PC-3 (cell line): ENCODE measurements at regions not wholly inside any gene's neighbourhood (a gene's known extent, or its start where the extent isn't known, plus 50 kb on each side); places are given as distances from the start of the nearest gene placed in this dataset.

Source experiments
- ATAC-seq: fragments of 200-7000 bp; cut with Tn5 transposase; 2 replicates; pipeline ENCODE4 v1.9.1; 2020; ENCODE audit warnings: mild to moderate bottlenecking, moderate library complexity
- BruUV-seq: library from RNA; stranded (reverse); fragments of 400-500 nt; replicated peaks from 2 replicates; lab custom pipeline; 2021; lab: Mats Ljungman, UMichigan
- CTCF ChIA-PET: fragments of 300-600 bp; sonication (Branson Sonifier 250); formaldehyde crosslinking; loops from one replicate; lab custom pipeline; 2022; ENCODE audit warnings: antibody characterized with exemption; lab: Charles Lee
- POLR2A ChIA-PET: fragments of 300-600 bp; sonication (Branson Sonifier 250); formaldehyde crosslinking; loops from one replicate; lab custom pipeline; 2022; ENCODE audit warnings: antibody characterized with exemption; ENCODE audit not compliant: unreplicated experiment; lab: Charles Lee
- DNase-seq: peaks from one replicate; pipeline ENCODE4 v3.0.0-alpha.2; 2015
- H2AFZ ChIP-seq: fragments of 300-600 bp; sonication (generic); 2 replicates; pipeline ENCODE4 v1.6.0; 2016; ENCODE audit warnings: antibody characterized with exemption, low read length
- H3F3A ChIP-seq: fragments of 300-600 bp; sonication (generic); one replicate; pipeline ENCODE4 v1.6.0; 2017; ENCODE audit warnings: antibody characterized with exemption, low read length, control low read depth, mild to moderate bottlenecking; ENCODE audit not compliant: unreplicated experiment
- H3K27ac ChIP-seq: fragments of 300-600 bp; sonication (generic); 2 replicates; pipeline ENCODE4 v1.5.1; 2016; ENCODE audit warnings: mild to moderate bottlenecking, low read length
- H3K27me3 ChIP-seq: fragments of 300-600 bp; sonication (generic); 2 replicates; pipeline ENCODE4 v1.6.1; 2016; ENCODE audit warnings: low read length, mixed read lengths
- H3K36me3 ChIP-seq: fragments of 300-600 bp; sonication (generic); 2 replicates; pipeline ENCODE4 v1.6.1; 2016; ENCODE audit warnings: low read depth, mixed run types, low read length, mixed read lengths
- H3K4me1 ChIP-seq: fragments of 300-600 bp; sonication (generic); 2 replicates; pipeline ENCODE4 v1.5.1; 2016; ENCODE audit warnings: low read length; ENCODE audit not compliant: insufficient read depth
- H3K4me2 ChIP-seq: fragments of 300-600 bp; sonication (generic); 2 replicates; pipeline ENCODE4 v1.6.0; 2016; ENCODE audit warnings: low read length
- H3K4me3 ChIP-seq: fragments of 300-600 bp; sonication (generic); 2 replicates; pipeline ENCODE4 v1.5.1; 2016; ENCODE audit warnings: mild to moderate bottlenecking, low read length, mixed read lengths
- H3K79me2 ChIP-seq: fragments of 300-600 bp; sonication (generic); 2 replicates; pipeline ENCODE4 v1.6.1; 2017; ENCODE audit warnings: low read length, mixed read lengths
- H3K9ac ChIP-seq: fragments of 300-600 bp; sonication (generic); 2 replicates; pipeline ENCODE4 v1.6.0; 2016; ENCODE audit warnings: mild to moderate bottlenecking, low read length
- H3K9me2 ChIP-seq: fragments of 300-600 bp; sonication (generic); replicated peaks from 2 replicates; pipeline ENCODE4 v1.6.1; 2016; ENCODE audit warnings: mixed run types, low read length, mixed read lengths
- H3K9me3 ChIP-seq: fragments of 300-600 bp; sonication (generic); 2 replicates; pipeline ENCODE4 v1.6.1; 2016; ENCODE audit warnings: low read length, mixed read lengths
- H4K20me1 ChIP-seq: fragments of 300-600 bp; sonication (generic); 2 replicates; pipeline ENCODE4 v1.6.1; 2016; ENCODE audit warnings: low read length, mixed read lengths
- EZH2 ChIP-seq: fragments of 300-600 bp; sonication (generic); IDR thresholded peaks from one replicate; pipeline ENCODE4 v1.6.1; 2017; ENCODE audit warnings: antibody characterized with exemption, mild to moderate bottlenecking, low read length; ENCODE audit not compliant: unreplicated experiment
- EZH2phosphoT487 ChIP-seq: fragments of 300-600 bp; sonication (generic); IDR thresholded peaks from 2 replicates; pipeline ENCODE4 v1.6.1; 2018; ENCODE audit warnings: mild to moderate bottlenecking, antibody characterized with exemption, low read length, borderline replicate concordance
- intact Hi-C: fragments of 100-400 bp; cut with micrococcal nuclease; formaldehyde crosslinking; loops from 2 replicates; pipeline ENCODE4 v1.9.0; 2023
- TF ChIP-seq, protein P1 (sequence below): fragments of 300-600 bp; sonication (generic); conservative IDR thresholded peaks from 2 replicates; pipeline ENCODE4 v1.5.1; 2017; ENCODE audit warnings: antibody characterized with exemption, low read depth, mild to moderate bottlenecking, low read length

DNA sequence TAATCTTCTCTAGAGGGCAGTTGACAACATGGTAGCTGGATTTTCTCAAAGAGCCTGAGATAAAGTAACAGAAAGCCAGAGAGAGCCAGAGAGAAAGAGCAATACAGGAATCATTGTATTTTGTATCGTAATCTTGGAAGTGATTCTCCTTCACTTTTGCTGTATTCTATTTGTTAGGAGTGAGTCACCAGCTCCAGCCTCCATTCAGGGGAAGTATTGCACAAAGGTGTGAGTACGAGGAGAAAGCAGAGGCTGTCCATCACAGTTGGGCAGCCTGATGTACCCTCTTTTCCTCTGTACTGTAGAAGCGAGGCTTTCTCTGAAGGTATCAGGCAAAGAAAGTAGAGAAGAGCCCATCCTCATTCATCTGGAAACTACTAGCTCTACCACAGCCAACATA is 176.8 kb downstream of the KCNS3 start:
- H4K20me1 ChIP-seq: no peaks in the 10 kb centered on the region
- H3K9me3 ChIP-seq: no peaks in the 10 kb centered on the region
- no TSS peak for BruUV-seq
- DNase-seq (peak; percentile 13), ATAC-seq (no peak)
- H3K4me1 ChIP-seq: peaks cover 13% of the 10 kb centered on the region
- no peaks in the 10 kb centered on the region for H3K36me3 ChIP-seq
- intact Hi-C loops: no loop called here
- H3K9me2 ChIP-seq: no peaks in the 10 kb centered on the region
- 0 out of 2 replicates have a peak overlapping the region, but pooled peaks have one; percentile 32 for H2AFZ ChIP-seq
- no peaks in the 10 kb centered on the region for H3K27me3 ChIP-seq
- H3K27ac ChIP-seq: no peak overlapping the region
- no peak overlapping the region for H3K9ac ChIP-seq
- POLR2A ChIA-PET: no interaction called here
- CTCF ChIA-PET: no interaction called here
- no peaks in the 10 kb centered on the region for H3K79me2 ChIP-seq
- no peak overlapping the region for H3K4me3 ChIP-seq
- TF ChIP-seq EZH2 (no peak), EZH2phosphoT487 (no peak)
- TF ChIP-seq, protein P1, sequence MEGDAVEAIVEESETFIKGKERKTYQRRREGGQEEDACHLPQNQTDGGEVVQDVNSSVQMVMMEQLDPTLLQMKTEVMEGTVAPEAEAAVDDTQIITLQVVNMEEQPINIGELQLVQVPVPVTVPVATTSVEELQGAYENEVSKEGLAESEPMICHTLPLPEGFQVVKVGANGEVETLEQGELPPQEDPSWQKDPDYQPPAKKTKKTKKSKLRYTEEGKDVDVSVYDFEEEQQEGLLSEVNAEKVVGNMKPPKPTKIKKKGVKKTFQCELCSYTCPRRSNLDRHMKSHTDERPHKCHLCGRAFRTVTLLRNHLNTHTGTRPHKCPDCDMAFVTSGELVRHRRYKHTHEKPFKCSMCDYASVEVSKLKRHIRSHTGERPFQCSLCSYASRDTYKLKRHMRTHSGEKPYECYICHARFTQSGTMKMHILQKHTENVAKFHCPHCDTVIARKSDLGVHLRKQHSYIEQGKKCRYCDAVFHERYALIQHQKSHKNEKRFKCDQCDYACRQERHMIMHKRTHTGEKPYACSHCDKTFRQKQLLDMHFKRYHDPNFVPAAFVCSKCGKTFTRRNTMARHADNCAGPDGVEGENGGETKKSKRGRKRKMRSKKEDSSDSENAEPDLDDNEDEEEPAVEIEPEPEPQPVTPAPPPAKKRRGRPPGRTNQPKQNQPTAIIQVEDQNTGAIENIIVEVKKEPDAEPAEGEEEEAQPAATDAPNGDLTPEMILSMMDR: no peak
- H3K4me2 ChIP-seq: peak overlapping the region; percentile 32; the same call in 1 of the 2 replicates
- no peaks in the 10 kb centered on the region for H3F3A ChIP-seq

DNA sequence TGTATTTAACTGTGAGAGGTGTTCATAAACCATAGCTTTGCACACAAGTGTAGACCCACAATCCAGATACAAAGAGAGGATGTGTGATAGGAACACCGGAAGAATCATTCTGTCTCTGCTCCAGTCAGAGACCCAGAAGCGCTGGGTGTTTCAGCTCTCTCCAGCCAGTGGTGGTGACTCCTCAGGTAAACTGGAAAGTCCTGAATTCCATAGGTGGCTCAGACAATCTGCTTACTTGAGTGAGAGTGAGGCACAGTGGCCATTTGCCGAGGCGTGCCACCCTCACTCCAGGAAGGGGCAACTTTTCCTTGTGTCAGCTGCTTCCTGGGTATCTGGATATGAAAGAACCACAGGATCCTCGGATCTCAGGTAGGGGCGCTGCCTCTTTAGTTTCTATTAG is 171.5 kb downstream of the KCNS3 start:
- Histone ChIP-seq H3K27ac (no peak overlapping the region), H3K4me2 (no peak overlapping the region; the same call in 1 of the 2 replicates), H3F3A (peaks cover 4% of the 10 kb centered on the region), H3K4me1 (peaks cover 39% of the 10 kb centered on the region), H3K9me3 (no peaks in the 10 kb centered on the region), H3K36me3 (no peaks in the 10 kb centered on the region), H2AFZ (no peak overlapping the region), H3K9me2 (no peaks in the 10 kb centered on the region), H4K20me1 (no peaks in the 10 kb centered on the region), H3K4me3 (no peak overlapping the region), H3K27me3 (no peaks in the 10 kb centered on the region), H3K9ac (no peak overlapping the region), H3K79me2 (no peaks in the 10 kb centered on the region)
- ChIA-PET POLR2A (no interaction called here), CTCF (no interaction called here)
- peak; percentile 45 for DNase-seq
- no TSS peak for BruUV-seq
- intact Hi-C loops: no loop called here
- no peak for ATAC-seq
- TF ChIP-seq EZH2phosphoT487 (no peak), EZH2 (no peak)
- TF ChIP-seq, protein P1: no peak

GRCh38 chr2:18049325-18049724 is 170.9 kb downstream of the KCNS3 start:
- Histone ChIP-seq H3K4me1 (peaks cover 33% of the 10 kb centered on the region), H3K4me3 (no peak overlapping the region), H2AFZ (no peak overlapping the region), H4K20me1 (no peaks in the 10 kb centered on the region), H3K9me2 (no peaks in the 10 kb centered on the region), H3K9me3 (no peaks in the 10 kb centered on the region), H3K36me3 (no peaks in the 10 kb centered on the region), H3K9ac (no peak overlapping the region), H3K4me2 (no peak overlapping the region), H3K27ac (no peak overlapping the region), H3K27me3 (no peaks in the 10 kb centered on the region), H3K79me2 (no peaks in the 10 kb centered on the region), H3F3A (peaks cover 4% of the 10 kb centered on the region)
- no peak for TF ChIP-seq EZH2phosphoT487
- TF ChIP-seq, protein P1: no peak
- TF ChIP-seq EZH2: no peak
- DNase-seq (no peak), ATAC-seq (no peak)
- intact Hi-C loops: no loop called here
- BruUV-seq: no TSS peak
- ChIA-PET POLR2A (no interaction called here), CTCF (no interaction called here)
